NCI-H226 (cell line): ENCODE measurements at regions not wholly inside any gene's neighbourhood (a gene's known extent, or its start where the extent isn't known, plus 50 kb on each side); places are given as distances from the start of the nearest gene placed in this dataset.
"Not testable (repeated sequence)": the region's sequence is repeated elsewhere in the genome, so short reads cannot be mapped to it uniquely, and the experiment has no call there.

Experiments used
- DNase-seq: peaks from one replicate; pipeline ENCODE4 v3.0.0-alpha.2; 2015

DNA sequence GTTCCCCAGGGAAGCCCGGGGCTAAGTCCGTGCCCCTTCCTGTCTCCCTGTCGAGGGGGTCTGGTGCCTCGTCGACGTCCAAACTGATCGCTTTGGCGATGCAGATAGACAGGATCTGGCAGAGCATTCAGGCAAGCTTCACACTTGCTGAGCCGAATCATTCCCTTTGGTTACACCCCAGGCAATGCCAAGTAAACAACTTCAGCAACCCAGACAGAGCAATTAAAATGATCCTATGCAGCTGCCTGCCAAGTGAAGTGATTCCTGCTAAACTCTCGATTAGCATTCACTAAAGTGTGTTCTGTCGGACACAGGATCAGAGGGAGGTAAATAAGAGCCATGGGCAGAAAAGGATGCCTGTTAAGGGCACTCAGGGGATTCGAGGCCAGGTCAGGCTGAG, 108.2 kb upstream of the RAB12 start:
- no peak for DNase-seq

GRCh38 chr18:8503248-8503647, 106.0 kb upstream of the RAB12 start:
- no peak for DNase-seq

- DNase-seq: no peak
Observed at GRCh38 chr18:8504424-8504823, 104.8 kb upstream of the RAB12 start.

DNA sequence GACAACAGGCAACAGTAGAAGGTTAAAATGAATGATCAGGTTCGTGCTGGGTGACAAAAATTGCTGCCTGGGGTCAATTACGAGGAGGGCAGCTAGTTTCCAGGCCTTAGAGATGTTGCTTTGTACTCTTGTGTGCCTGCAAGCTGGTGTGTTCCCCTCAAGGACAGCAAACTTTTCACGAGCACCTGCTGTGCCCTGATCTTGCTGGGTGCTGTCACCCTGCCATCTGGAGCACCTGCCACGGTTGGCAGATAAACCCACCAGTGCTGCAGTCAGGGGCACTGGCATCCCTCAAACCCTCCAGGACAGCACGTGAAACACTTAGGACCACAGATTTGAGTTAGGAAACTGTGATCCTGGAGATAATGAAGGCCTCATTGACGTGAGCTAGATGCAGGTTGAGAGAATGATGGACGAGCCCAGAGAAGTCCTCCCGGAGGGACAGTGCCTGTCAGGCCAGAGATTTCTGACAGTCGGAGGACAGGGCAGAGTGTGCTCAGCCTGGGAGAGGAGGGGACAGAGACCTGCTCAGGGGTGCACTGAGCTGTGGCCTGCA, 104.3 kb upstream of the RAB12 start:
- no peak for DNase-seq

- no peak for DNase-seq
Observed at GRCh38 chr18:8506251-8507049, 102.8 kb upstream of the RAB12 start.

DNA sequence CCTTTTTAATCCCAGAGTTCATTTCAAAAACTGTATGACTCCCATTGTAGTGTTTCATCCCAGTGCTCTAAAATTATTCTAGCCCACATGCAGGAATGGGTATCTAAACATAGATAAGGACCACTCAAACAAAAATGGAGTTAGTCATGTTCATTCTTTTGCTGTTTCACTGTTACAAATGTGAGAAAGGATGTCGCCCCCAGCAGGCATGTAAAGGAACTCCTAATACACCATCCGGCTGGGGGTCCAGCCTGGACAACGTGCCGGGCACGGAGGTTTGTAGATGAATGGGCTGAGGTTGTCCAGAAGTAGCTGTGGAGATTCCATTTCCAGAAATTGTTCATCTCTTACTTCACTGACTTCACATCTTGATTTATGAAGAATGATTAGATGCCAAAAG, 101.9 kb upstream of the RAB12 start:
- no peak for DNase-seq

- no peak for DNase-seq
Observed at GRCh38 chr18:8507915-8508705, 101.1 kb upstream of the RAB12 start.

DNA sequence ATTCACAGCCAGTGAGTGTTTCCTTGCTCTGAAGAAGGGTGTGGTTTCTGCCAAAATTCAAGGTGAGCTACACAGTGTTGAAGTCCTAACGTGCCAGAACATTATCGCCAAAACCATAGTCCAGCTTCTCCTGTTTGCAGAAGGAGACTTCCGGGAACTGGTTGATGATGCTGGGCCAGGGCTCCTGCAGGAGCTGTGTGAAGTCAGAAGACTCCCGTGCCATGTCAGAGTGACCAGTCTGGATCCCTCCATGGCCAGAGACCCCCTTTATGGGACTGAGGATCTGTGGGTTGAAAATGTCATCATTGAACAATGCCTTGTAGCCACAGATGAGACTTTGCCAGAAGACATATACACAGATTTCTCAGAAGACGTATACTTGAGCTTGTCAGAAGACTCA, 96.0 kb upstream of the RAB12 start:
- DNase-seq: no peak

DNA sequence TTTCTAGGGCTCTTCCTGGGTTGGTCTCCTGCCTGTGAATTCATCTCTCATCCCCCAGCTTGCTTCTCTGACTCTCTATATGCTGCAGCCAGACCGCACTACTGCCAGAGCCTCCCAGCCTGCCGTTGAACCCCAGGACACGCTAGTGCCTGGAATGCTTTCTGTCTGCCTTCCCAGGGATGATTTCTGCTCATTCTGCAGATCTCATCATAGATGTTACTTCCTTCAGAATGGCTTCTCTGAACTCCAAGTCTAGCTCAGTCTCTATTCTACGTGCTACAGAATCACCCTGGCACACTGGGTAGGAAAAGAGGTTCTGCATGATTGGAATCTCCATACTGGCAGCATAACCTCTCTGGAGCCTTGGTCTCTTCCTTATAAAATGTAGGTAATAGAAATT, 94.8 kb upstream of the RAB12 start:
- DNase-seq: no peak

- no peak for DNase-seq
Observed at GRCh38 chr18:8515142-8515865, 93.9 kb upstream of the RAB12 start.

- DNase-seq: no peak
Observed at GRCh38 chr18:8516371-8517250, 92.6 kb upstream of the RAB12 start.

GRCh38 chr18:8517276-8517675, 92.0 kb upstream of the RAB12 start:
- no peak for DNase-seq

GRCh38 chr18:8519102-8519501, 90.1 kb upstream of the RAB12 start:
- no peak for DNase-seq

DNA sequence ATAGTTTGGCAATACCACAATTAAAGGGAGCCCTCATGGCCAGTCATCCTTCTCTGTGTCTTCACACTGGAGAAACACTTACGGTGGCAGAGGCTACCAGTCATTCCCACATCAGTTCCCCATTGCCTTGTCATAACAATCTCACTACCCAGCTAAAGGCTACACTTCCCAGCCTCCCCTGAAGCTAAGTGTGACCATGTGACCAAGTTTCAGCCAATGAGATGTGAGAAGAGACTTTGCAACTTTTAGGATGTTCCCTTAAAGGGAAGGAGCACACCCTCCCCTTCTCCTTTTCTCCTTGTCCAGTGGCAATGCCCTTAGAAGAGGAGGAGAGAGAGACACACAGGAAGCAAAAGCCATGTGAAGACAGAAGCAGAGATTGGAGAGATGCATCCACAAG, 89.0 kb upstream of the RAB12 start:
- DNase-seq: no peak

DNA sequence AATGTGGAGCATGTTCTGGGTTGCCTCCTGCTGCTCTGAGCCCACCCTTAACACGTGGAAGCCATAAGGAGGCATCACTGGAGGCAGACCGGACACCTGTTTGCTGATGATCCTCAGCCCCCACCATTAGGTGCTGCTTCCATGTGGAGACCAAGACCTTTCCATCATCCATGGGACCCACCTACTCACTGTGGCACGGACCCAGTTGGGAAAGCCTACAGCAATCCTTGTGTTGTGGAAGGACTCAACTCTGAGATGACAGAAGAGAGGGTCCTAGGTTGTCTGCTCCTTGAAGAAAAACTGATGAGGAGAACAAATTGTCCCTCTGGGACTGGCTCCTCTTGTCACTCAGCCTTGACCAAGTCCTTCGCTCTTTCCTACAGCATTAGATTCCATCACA, 86.5 kb upstream of the RAB12 start:
- no peak for DNase-seq

- no peak for DNase-seq
Observed at GRCh38 chr18:8525692-8526091, 83.5 kb upstream of the RAB12 start.

GRCh38 chr18:8526332-8526731, 82.9 kb upstream of the RAB12 start:
- DNase-seq: no peak

DNA sequence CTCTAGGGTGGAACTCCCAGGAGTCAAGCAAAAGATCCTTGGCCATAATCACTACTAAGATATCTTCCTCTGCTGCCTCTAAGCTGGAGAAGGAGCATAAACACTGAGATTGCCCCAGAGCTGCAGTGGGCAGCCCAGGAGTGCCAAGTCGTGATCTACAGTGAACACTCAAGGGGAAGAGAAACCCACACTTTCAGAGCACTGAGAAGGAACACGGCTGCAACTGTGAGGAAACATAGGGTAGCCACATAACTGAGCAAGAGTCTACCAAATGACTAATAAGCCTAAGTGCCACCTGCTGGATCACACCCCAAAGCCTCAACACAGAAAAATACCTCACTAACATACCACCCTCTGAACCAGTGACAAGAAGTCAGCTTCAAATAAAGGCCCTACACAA, 79.6 kb upstream of the RAB12 start:
- DNase-seq: no peak

GRCh38 chr18:8531084-8531483, 78.2 kb upstream of the RAB12 start:
- DNase-seq: not testable (repeated sequence)

- peak; percentile 46 for DNase-seq
Observed at GRCh38 chr18:8536231-8536630, 73.0 kb upstream of the RAB12 start.

- DNase-seq: no peak
Observed at GRCh38 chr18:8536922-8537321, 72.3 kb upstream of the RAB12 start.

GRCh38 chr18:8537400-8537799, 71.8 kb upstream of the RAB12 start:
- DNase-seq: no peak
